NCI-H2227 (cell line): ENCODE measurements at regions not wholly inside any gene's neighbourhood (a gene's known extent, or its start where the extent isn't known, plus 50 kb on each side); places are given as distances from the start of the nearest gene placed in this dataset.

ENCODE experiments used
- DNase-seq: peaks from one replicate; lab custom pipeline; 2025; ENCODE audit not compliant: unreplicated experiment; lab: John Stamatoyannopoulos, UW

GRCh38 chr2:120863661-120864320, 128.1 kb downstream of the GLI2 start:
- no peak for DNase-seq

GRCh38 chr2:120864981-120865380, 129.3 kb downstream of the GLI2 start:
- DNase-seq: no peak

GRCh38 chr2:120865656-120866055, 130.0 kb downstream of the GLI2 start:
- DNase-seq: no peak

- no peak for DNase-seq
Measured at GRCh38 chr2:120866071-120866470, 130.4 kb downstream of the GLI2 start.

GRCh38 chr2:120866483-120867140, 130.9 kb downstream of the GLI2 start:
- no peak for DNase-seq

- peak; percentile 72 for DNase-seq
Measured at GRCh38 chr2:120867290-120868241, 131.9 kb downstream of the GLI2 start.

- DNase-seq: no peak
Measured at GRCh38 chr2:120868366-120868765, 132.7 kb downstream of the GLI2 start.

- no peak for DNase-seq
Measured at GRCh38 chr2:120869036-120869729, 133.5 kb downstream of the GLI2 start.

GRCh38 chr2:120869730-120870466, 134.2 kb downstream of the GLI2 start:
- no peak for DNase-seq

GRCh38 chr2:120870467-120870788, 134.8 kb downstream of the GLI2 start:
- no peak for DNase-seq

- no peak for DNase-seq
Measured at GRCh38 chr2:120871016-120871635, 135.5 kb downstream of the GLI2 start.

GRCh38 chr2:120871881-120872620, 136.4 kb downstream of the GLI2 start:
- no peak for DNase-seq

GRCh38 chr2:120873958-120874887, 138.6 kb downstream of the GLI2 start:
- no peak for DNase-seq

GRCh38 chr2:120874888-120875275, 139.2 kb downstream of the GLI2 start:
- DNase-seq: no peak

GRCh38 chr2:120875431-120875830, 139.8 kb downstream of the GLI2 start:
- no peak for DNase-seq

- no peak for DNase-seq
Measured at GRCh38 chr2:120876526-120877280, 141.0 kb downstream of the GLI2 start.

- DNase-seq: no peak
Measured at GRCh38 chr2:120877409-120877808, 141.7 kb downstream of the GLI2 start.

GRCh38 chr2:120878970-120879369, 143.3 kb downstream of the GLI2 start:
- DNase-seq: no peak
